ENCODE measurements at regions not wholly inside any gene's neighbourhood (a gene's known extent, or its start where the extent isn't known, plus 50 kb on each side); places are given as distances from the start of the nearest gene placed in this dataset.
"Not testable (repeated sequence)": the region's sequence is repeated elsewhere in the genome, so short reads cannot be mapped to it uniquely, and the experiment has no call there.

GRCh38 chr13:100954430-100955305 is 280.1 kb upstream of the TMTC4 start:
- DNase-seq (no peak), ATAC-seq (no peak)
- no peaks in the 10 kb centered on the region for H3K36me3 ChIP-seq
- H3K27me3 ChIP-seq: no peaks in the 10 kb centered on the region
- H3K4me3 ChIP-seq: no peak overlapping the region
- intact Hi-C loops (cut with DNase I): no loop called here
- 74% methylated on average over 8 of the region's 9 CpGs for WGBS (ENCODE audit: insufficient coverage, low coverage, low lambda C conversion rate, missing lambda C conversion rate)
- H3K9me3 ChIP-seq: no peaks in the 10 kb centered on the region
- no peaks in the 10 kb centered on the region for H3K4me1 ChIP-seq
- H3K27ac ChIP-seq: no peak overlapping the region
- TF ChIP-seq POLR2A (IDR thresholded peaks at IDR 0.05): no peak
- TF ChIP-seq CTCF (IDR thresholded peaks at IDR 0.05): no peak

GRCh38 chr13:100951016-100951415 is 276.4 kb upstream of the TMTC4 start:
- Histone ChIP-seq H3K9me3 (no peaks in the 10 kb centered on the region), H3K36me3 (no peaks in the 10 kb centered on the region), H3K4me3 (no peak overlapping the region), H3K4me1 (no peaks in the 10 kb centered on the region), H3K27ac (no peak overlapping the region), H3K27me3 (no peaks in the 10 kb centered on the region)
- intact Hi-C loops (cut with DNase I): no loop called here
- DNase-seq: no peak
- no peak for ATAC-seq
- 77% methylated on average over 4 of the region's 4 CpGs for WGBS (ENCODE audit: insufficient coverage, low coverage, low lambda C conversion rate, missing lambda C conversion rate)
- TF ChIP-seq POLR2A (IDR thresholded peaks at IDR 0.05) (no peak), CTCF (IDR thresholded peaks at IDR 0.05) (no peak)

- H3K36me3 ChIP-seq; H3K27me3 ChIP-seq; H3K4me3 ChIP-seq; intact Hi-C loops (cut with DNase I); H3K9me3 ChIP-seq; DNase-seq; ATAC-seq; H3K4me1 ChIP-seq; H3K27ac ChIP-seq: not testable (repeated sequence)
- 69% methylated on average over 2 of the region's 3 CpGs for WGBS (ENCODE audit: insufficient coverage, low coverage, low lambda C conversion rate, missing lambda C conversion rate)
Observed at GRCh38 chr13:100948937-100949336, 274.3 kb upstream of the TMTC4 start.

GRCh38 chr13:100946588-100946987 is 272.0 kb upstream of the TMTC4 start:
- TF ChIP-seq POLR2A (IDR thresholded peaks at IDR 0.05) (no peak), CTCF (IDR thresholded peaks at IDR 0.05) (no peak)
- H3K4me1 ChIP-seq: no peaks in the 10 kb centered on the region
- DNase-seq: no peak
- no peak overlapping the region for H3K27ac ChIP-seq
- H3K27me3 ChIP-seq: no peaks in the 10 kb centered on the region
- no peak overlapping the region for H3K4me3 ChIP-seq
- intact Hi-C loops (cut with DNase I): no loop called here
- H3K9me3 ChIP-seq: no peaks in the 10 kb centered on the region
- no peaks in the 10 kb centered on the region for H3K36me3 ChIP-seq
- 73% methylated on average over 4 of the region's 4 CpGs for WGBS (ENCODE audit: insufficient coverage, low coverage, low lambda C conversion rate, missing lambda C conversion rate)
- no peak for ATAC-seq

GRCh38 chr13:100944791-100945345 is 270.3 kb upstream of the TMTC4 start:
- intact Hi-C loops (cut with DNase I): no loop called here
- TF ChIP-seq POLR2A (IDR thresholded peaks at IDR 0.05) (no peak), CTCF (IDR thresholded peaks at IDR 0.05) (no peak)
- Histone ChIP-seq H3K4me1 (no peaks in the 10 kb centered on the region), H3K36me3 (no peaks in the 10 kb centered on the region), H3K27me3 (no peaks in the 10 kb centered on the region), H3K9me3 (no peaks in the 10 kb centered on the region), H3K4me3 (no peak overlapping the region), H3K27ac (no peak overlapping the region)
- ATAC-seq (no peak), DNase-seq (no peak)
- WGBS (ENCODE audit: insufficient coverage, low coverage, low lambda C conversion rate, missing lambda C conversion rate): 62% methylated on average over 3 of the region's 5 CpGs
